Endothelial cell of umbilical vein (primary cell): ENCODE measurements at regions not wholly inside any gene's neighbourhood (a gene's known extent, or its start where the extent isn't known, plus 50 kb on each side); places are given as distances from the start of the nearest gene placed in this dataset.

Experiments used
- BruUV-seq: library from RNA; stranded (reverse); fragments of 400-500 nt; replicated peaks from 2 replicates; lab custom pipeline; 2021; lab: Mats Ljungman, UMichigan
- CTCF ChIA-PET: fragments of 300-600, 350-600 bp; sonication (Branson Sonifier 250); formaldehyde crosslinking; loops from one replicate; lab custom pipeline; 2021; ENCODE audit warnings: antibody characterized with exemption, inconsistent platforms; lab: Charles Lee
- POLR2A ChIA-PET: fragments of 300-600, 350-600 bp; sonication (Branson Sonifier 250); formaldehyde crosslinking; loops from one replicate; lab custom pipeline; 2021; ENCODE audit warnings: antibody characterized with exemption, inconsistent platforms; lab: Charles Lee
- DNase-seq: peaks from one replicate; pipeline ENCODE4 v3.0.0-alpha.2; 2011; ENCODE audit warnings: low read depth, low spot score
- FAIRE-seq: peaks from 2 replicates; lab custom pipeline; 2011; peaks lifted over from hg19 to GRCh38; lab: Jason Lieb, UNC
- H2AFZ ChIP-seq: 2 replicates; pipeline ENCODE4 v1.6.0; 2012; ENCODE audit warnings: low read depth, low read length, control low read depth, inconsistent platforms
- H3K27ac ChIP-seq: 2 replicates; pipeline ENCODE4 v1.5.1; 2011; ENCODE audit warnings: low read depth, mild to moderate bottlenecking, control low read depth, low read length, moderate library complexity; ENCODE audit not compliant: insufficient read depth
- H3K27me3 ChIP-seq, 2 experiments: 2 replicates each; pipeline versions ENCODE4 v1.6.0 to v1.6.1; 2011; ENCODE audit warnings: low read length in 2 of 2, mixed read lengths in 1 of 2; ENCODE audit not compliant: control insufficient read depth in 2 of 2, insufficient read depth in 2 of 2
- H3K36me3 ChIP-seq, 2 experiments: 2 replicates in 1 of 2; 3 replicates in 1 of 2; pipeline ENCODE4 v1.5.1; 2011; ENCODE audit warnings: low read length in 2 of 2, mild to moderate bottlenecking in 1 of 2, moderate library complexity in 1 of 2; ENCODE audit not compliant: control insufficient read depth in 2 of 2, insufficient read depth in 2 of 2; ENCODE audit errors: extremely low read depth in 1 of 2
- H3K4me1 ChIP-seq: 3 replicates; pipeline ENCODE4 v1.5.1; 2011; ENCODE audit warnings: mild to moderate bottlenecking, low read length; ENCODE audit not compliant: control insufficient read depth, insufficient read depth; ENCODE audit errors: extremely low read depth
- H3K4me2 ChIP-seq: 2 replicates; pipeline ENCODE4 v1.6.1; 2011; ENCODE audit warnings: low read length, control low read depth, mixed read lengths; ENCODE audit not compliant: insufficient read depth
- H3K4me3 ChIP-seq, 3 experiments: fragments of 200-600 bp in 1 of 3; sonication (generic), shearing (Covaris generic) in 1 of 3; replicated peaks in 1 of 3; 2 replicates each; pipeline ENCODE4 v1.5.1; 2011 to 2016; ENCODE audit warnings: control low read depth in 3 of 3, low read length in 3 of 3, mild to moderate bottlenecking in 2 of 3, inconsistent platforms in 1 of 3, low read depth in 1 of 3, moderate library complexity in 1 of 3; ENCODE audit not compliant: insufficient read depth in 1 of 3
- H3K79me2 ChIP-seq: 2 replicates; pipeline ENCODE4 v1.6.0; 2012; ENCODE audit warnings: low read length, inconsistent platforms; ENCODE audit not compliant: control insufficient read depth, insufficient read depth
- H3K9ac ChIP-seq: replicated peaks from 2 replicates; pipeline ENCODE3; 2011; ENCODE audit warnings: low read length, control low read depth; ENCODE audit not compliant: insufficient read depth; ENCODE audit errors: extremely low read depth
- H3K9me1 ChIP-seq: replicated peaks from 3 replicates; pipeline ENCODE4 v1.6.0; 2011; ENCODE audit warnings: mild to moderate bottlenecking, low read length; ENCODE audit not compliant: control insufficient read depth, insufficient read depth; ENCODE audit errors: extremely low read depth
- H3K9me3 ChIP-seq: replicated peaks from 2 replicates; pipeline ENCODE4 v1.5.1; 2012; ENCODE audit warnings: low read length, inconsistent platforms; ENCODE audit not compliant: control insufficient read depth, insufficient read depth
- H4K20me1 ChIP-seq: replicated peaks from 2 replicates; pipeline ENCODE3; 2011; ENCODE audit warnings: mild to moderate bottlenecking, low read length; ENCODE audit not compliant: control insufficient read depth, insufficient read depth; ENCODE audit errors: extremely low read depth
- EZH2 ChIP-seq: IDR thresholded peaks from 2 replicates; pipeline ENCODE4 v1.6.1; 2012; ENCODE audit warnings: borderline replicate concordance, low read depth, mild to moderate bottlenecking, moderate library complexity, low read length, inconsistent platforms; ENCODE audit not compliant: severe bottlenecking
- FOS ChIP-seq: IDR thresholded peaks from 2 replicates; pipeline ENCODE4 v1.6.1; 2011; ENCODE audit warnings: mild to moderate bottlenecking, low read length, moderate library complexity, borderline replicate concordance; ENCODE audit not compliant: insufficient read depth
- GATA2 ChIP-seq: IDR thresholded peaks from 2 replicates; pipeline ENCODE4 v1.7.0; 2011; ENCODE audit warnings: low read depth, mild to moderate bottlenecking, moderate library complexity, mixed read lengths, low read length; ENCODE audit not compliant: insufficient read length, insufficient read depth
- JUN ChIP-seq: IDR thresholded peaks from 2 replicates; pipeline ENCODE4 v1.6.1; 2011; ENCODE audit warnings: borderline replicate concordance, low read depth; ENCODE audit not compliant: insufficient read length, insufficient read depth
- MYC ChIP-seq: IDR thresholded peaks from one replicate; pipeline ENCODE4 v1.6.1; 2011; ENCODE audit warnings: mild to moderate bottlenecking, low read depth, low read length
- POLR2A ChIP-seq: IDR thresholded peaks from 2 replicates; pipeline ENCODE4 v1.6.1; 2012; ENCODE audit warnings: low read depth, mild to moderate bottlenecking, control low read depth, low read length
- POLR2AphosphoS5 ChIP-seq: IDR thresholded peaks from 2 replicates; pipeline ENCODE4 v1.6.1; 2012; ENCODE audit warnings: low read depth, mild to moderate bottlenecking, control low read depth, low read length, moderate library complexity; ENCODE audit not compliant: insufficient read depth
- dilution Hi-C: fragments of 300-500 bp; cut with MboI; formaldehyde crosslinking; loops from one replicate; pipeline ENCODE4 v1.15.0; 2019; ENCODE audit warnings: low sequenced_read_pairs; ENCODE audit not compliant: extremely low pct_ligation_motif_present
- intact Hi-C: fragments of 100-400 bp; cut with micrococcal nuclease; formaldehyde crosslinking; loops from one replicate; pipeline ENCODE4 v1.10.0; 2022
- TF ChIP-seq, protein P1 (sequence below), 2 donors: IDR thresholded peaks; 1 replicate in 1 of 2; 2 replicates in 1 of 2; pipeline ENCODE4 v1.5.1; 2011; ENCODE audit warnings: low read length in 2 of 2, mild to moderate bottlenecking in 2 of 2, moderate library complexity in 2 of 2, control low read depth in 1 of 2, inconsistent platforms in 1 of 2, low read depth in 1 of 2; ENCODE audit not compliant: insufficient read depth in 1 of 2; ENCODE audit errors: extremely low read depth in 1 of 2
- TF ChIP-seq, protein P2 (sequence below): IDR thresholded peaks from 2 replicates; pipeline ENCODE4 v1.6.1; 2011; ENCODE audit not compliant: insufficient read depth, insufficient read length

DNA sequence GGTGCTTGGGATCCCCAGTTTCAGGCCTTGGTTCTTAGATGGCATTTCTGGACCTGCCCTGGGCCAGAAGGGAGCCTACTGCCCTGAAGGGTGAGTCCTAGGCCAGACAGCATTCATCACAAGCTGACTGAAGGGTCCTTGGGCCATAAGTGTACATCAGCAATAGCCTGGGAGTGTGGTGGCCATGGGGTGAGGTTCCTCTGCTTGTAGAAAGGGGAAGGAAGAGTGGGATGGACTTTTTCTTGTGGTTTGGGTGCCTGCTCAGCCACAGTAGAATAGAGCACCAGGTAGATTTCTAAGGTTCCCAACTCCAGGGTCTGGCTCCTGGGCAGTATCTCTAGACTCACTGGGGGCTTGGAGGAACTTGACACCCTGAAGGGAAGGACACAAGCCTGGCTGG is 95.2 kb upstream of the PHF24 start:
- Histone ChIP-seq H3K9me1 (no peaks in the 10 kb centered on the region), H3K4me2 (no peak overlapping the region), H3K9me3 (no peaks in the 10 kb centered on the region), H3K79me2 (no peaks in the 10 kb centered on the region), H3K27ac (no peak overlapping the region), H3K27me3 (peaks cover 12 to 18% of the 10 kb centered on the region in 2 experiments), H3K36me3 (no peaks in the 10 kb centered on the region), H2AFZ (no peak overlapping the region), H4K20me1 (no peaks in the 10 kb centered on the region), H3K4me3 (no peak overlapping the region), H3K9ac (no peak overlapping the region), H3K4me1 (no peaks in the 10 kb centered on the region)
- dilution Hi-C loops (no loop called here), intact Hi-C loops (no loop called here)
- no peak for DNase-seq
- no TSS peak for BruUV-seq
- ChIA-PET POLR2A (no interaction called here), CTCF (no interaction called here)
- TF ChIP-seq POLR2AphosphoS5 = no peak
- no peak for TF ChIP-seq EZH2
- no peak for TF ChIP-seq POLR2A
- no peak for TF ChIP-seq MYC
- TF ChIP-seq JUN = no peak
- TF ChIP-seq, protein P1, sequence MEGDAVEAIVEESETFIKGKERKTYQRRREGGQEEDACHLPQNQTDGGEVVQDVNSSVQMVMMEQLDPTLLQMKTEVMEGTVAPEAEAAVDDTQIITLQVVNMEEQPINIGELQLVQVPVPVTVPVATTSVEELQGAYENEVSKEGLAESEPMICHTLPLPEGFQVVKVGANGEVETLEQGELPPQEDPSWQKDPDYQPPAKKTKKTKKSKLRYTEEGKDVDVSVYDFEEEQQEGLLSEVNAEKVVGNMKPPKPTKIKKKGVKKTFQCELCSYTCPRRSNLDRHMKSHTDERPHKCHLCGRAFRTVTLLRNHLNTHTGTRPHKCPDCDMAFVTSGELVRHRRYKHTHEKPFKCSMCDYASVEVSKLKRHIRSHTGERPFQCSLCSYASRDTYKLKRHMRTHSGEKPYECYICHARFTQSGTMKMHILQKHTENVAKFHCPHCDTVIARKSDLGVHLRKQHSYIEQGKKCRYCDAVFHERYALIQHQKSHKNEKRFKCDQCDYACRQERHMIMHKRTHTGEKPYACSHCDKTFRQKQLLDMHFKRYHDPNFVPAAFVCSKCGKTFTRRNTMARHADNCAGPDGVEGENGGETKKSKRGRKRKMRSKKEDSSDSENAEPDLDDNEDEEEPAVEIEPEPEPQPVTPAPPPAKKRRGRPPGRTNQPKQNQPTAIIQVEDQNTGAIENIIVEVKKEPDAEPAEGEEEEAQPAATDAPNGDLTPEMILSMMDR (IDR thresholded peaks at IDR 0.05; ENCODE audit: extremely low read depth in 1 of 2, insufficient read depth in 1 of 2, low read depth in 1 of 2, low read length in 2 of 2) = no peak
- TF ChIP-seq, protein P2, sequence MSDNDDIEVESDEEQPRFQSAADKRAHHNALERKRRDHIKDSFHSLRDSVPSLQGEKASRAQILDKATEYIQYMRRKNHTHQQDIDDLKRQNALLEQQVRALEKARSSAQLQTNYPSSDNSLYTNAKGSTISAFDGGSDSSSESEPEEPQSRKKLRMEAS = no peak
- no peak for TF ChIP-seq GATA2
- TF ChIP-seq FOS = no peak
- no peak for FAIRE-seq
